ENCODE measurements at regions not wholly inside any gene's neighbourhood (a gene's known extent, or its start where the extent isn't known, plus 50 kb on each side); places are given as distances from the start of the nearest gene placed in this dataset.
A peak's percentile ranks its signal among the peaks of the same experiment; 100 is the strongest.

GRCh38 chr18:59963229-59963628 is 63.4 kb downstream of the PMAIP1 start:
- no peak for DNase-seq (ENCODE audit: low read depth)

- no peak for DNase-seq (ENCODE audit: low read depth)
Observed at GRCh38 chr18:59961070-59961469, 61.3 kb downstream of the PMAIP1 start.

GRCh38 chr18:59960272-59960671 is 60.5 kb downstream of the PMAIP1 start:
- DNase-seq (ENCODE audit: low read depth): no peak

GRCh38 chr18:59959606-59960005 is 59.8 kb downstream of the PMAIP1 start:
- no peak for DNase-seq (ENCODE audit: low read depth)

- DNase-seq (ENCODE audit: low read depth): no peak
Observed at GRCh38 chr18:59959073-59959472, 59.3 kb downstream of the PMAIP1 start.

GRCh38 chr18:59957957-59958356 is 58.2 kb downstream of the PMAIP1 start:
- DNase-seq (ENCODE audit: low read depth): peak; percentile 25

GRCh38 chr18:59954755-59955156 is 55.0 kb downstream of the PMAIP1 start:
- no peak for DNase-seq (ENCODE audit: low read depth)

- no peak for DNase-seq (ENCODE audit: low read depth)
Observed at GRCh38 chr18:59954241-59954640, 54.4 kb downstream of the PMAIP1 start.

All from forelimb muscle (tissue), 1 donor.